Neural cell (in vitro differentiated cells): ENCODE measurements at regions not wholly inside any gene's neighbourhood (a gene's known extent, or its start where the extent isn't known, plus 50 kb on each side); places are given as distances from the start of the nearest gene placed in this dataset.

Experiments
- H2AFZ ChIP-seq: fragments of 200-600, 300-800 bp; sonication (generic), shearing (Covaris generic); 2 replicates; pipeline ENCODE4 v1.6.0; 2014; ENCODE audit warnings: low read depth, mild to moderate bottlenecking, antibody characterized with exemption, low read length, moderate library complexity
- H3F3A ChIP-seq: fragments of 200-600 bp; shearing (Covaris generic); 2 replicates; pipeline ENCODE4 v1.6.1; 2016; ENCODE audit warnings: mild to moderate bottlenecking, moderate library complexity, mixed read lengths, antibody characterized with exemption, low read length; ENCODE audit not compliant: insufficient read depth, poor library complexity, severe bottlenecking
- H3K27ac ChIP-seq: fragments of 200-600, 300-800 bp; sonication (generic), shearing (Covaris generic); 2 replicates; pipeline ENCODE4 v1.5.1; 2014; ENCODE audit warnings: mild to moderate bottlenecking, low read length, moderate library complexity
- H3K27me3 ChIP-seq: fragments of 300-800, 200-600 bp; sonication (generic), shearing (Covaris generic); 2 replicates; pipeline ENCODE4 v1.6.0; 2014; ENCODE audit warnings: mild to moderate bottlenecking, low read depth, low read length, moderate library complexity; ENCODE audit not compliant: insufficient read depth
- H3K36me3 ChIP-seq: fragments of 300-800, 200-600 bp; sonication (generic), shearing (Covaris generic); 2 replicates; pipeline ENCODE4 v1.5.1; 2014; ENCODE audit warnings: mild to moderate bottlenecking, antibody characterized with exemption, low read length, moderate library complexity; ENCODE audit not compliant: insufficient read depth
- H3K4me2 ChIP-seq: fragments of 300-800, 200-600 bp; sonication (generic), shearing (Covaris generic); 2 replicates; pipeline ENCODE4 v1.6.0; 2014; ENCODE audit warnings: mild to moderate bottlenecking, low read length
- H3K4me3 ChIP-seq: fragments of 300-800, 200-600 bp; sonication (generic), shearing (Covaris generic); 2 replicates; pipeline ENCODE4 v1.5.1; 2014; ENCODE audit warnings: mild to moderate bottlenecking, low read length, moderate library complexity
- H3K79me2 ChIP-seq: fragments of 200-600 bp; shearing (Covaris generic); replicated peaks from 2 replicates; pipeline ENCODE4 v1.6.0; 2014; ENCODE audit warnings: mild to moderate bottlenecking, low read length, moderate library complexity; ENCODE audit not compliant: insufficient read depth
- H3K9ac ChIP-seq: fragments of 300-800, 200-600 bp; sonication (generic), shearing (Covaris generic); 2 replicates; pipeline ENCODE4 v1.6.1; 2016; ENCODE audit warnings: mild to moderate bottlenecking, low read length, mixed read lengths
- H3K9me2 ChIP-seq: fragments of 200-600 bp; shearing (Covaris generic); 2 replicates; pipeline ENCODE4 v1.6.1; 2016; ENCODE audit warnings: mild to moderate bottlenecking, low read length, mixed read lengths; ENCODE audit not compliant: insufficient read depth
- H3K9me3 ChIP-seq: fragments of 200-600, 300-800 bp; sonication (generic), shearing (Covaris generic); 2 replicates; pipeline ENCODE4 v1.6.1; 2016; ENCODE audit warnings: mild to moderate bottlenecking, mixed run types, low read length, moderate library complexity, mixed read lengths
- H4K20me1 ChIP-seq: fragments of 200-600 bp; shearing (Covaris generic); 2 replicates; pipeline ENCODE4 v1.6.1; 2016; ENCODE audit warnings: mild to moderate bottlenecking, mixed run types; ENCODE audit not compliant: insufficient read depth
- EP300 ChIP-seq: fragments of 450-650 bp; conservative IDR thresholded peaks from 2 replicates; pipeline ENCODE4 v1.6.1; 2014; ENCODE audit warnings: antibody characterized with exemption, mild to moderate bottlenecking, moderate library complexity; ENCODE audit not compliant: poor library complexity, severe bottlenecking
- EZH2 ChIP-seq: fragments of 200-600, 300-800 bp; shearing (Covaris generic), sonication (generic); IDR thresholded peaks from 2 replicates; pipeline ENCODE4 v1.6.1; 2014; ENCODE audit warnings: antibody characterized with exemption, low read length, borderline replicate concordance, mild to moderate bottlenecking; ENCODE audit not compliant: insufficient read depth, poor library complexity, severe bottlenecking
- MXI1 ChIP-seq: fragments of 450-650 bp; conservative IDR thresholded peaks from 2 replicates; pipeline ENCODE4 v1.6.1; 2014; ENCODE audit warnings: antibody characterized with exemption, mild to moderate bottlenecking; ENCODE audit not compliant: poor library complexity, severe bottlenecking
- POLR2AphosphoS5 ChIP-seq: IDR thresholded peaks from 2 replicates; pipeline ENCODE4 v1.6.1; 2012
- RAD21 ChIP-seq: fragments of 450-650 bp; conservative IDR thresholded peaks from 2 replicates; pipeline ENCODE4 v1.6.1; 2014; ENCODE audit warnings: antibody characterized with exemption, mild to moderate bottlenecking, moderate library complexity
- SMC3 ChIP-seq: fragments of 450-650 bp; conservative IDR thresholded peaks from 2 replicates; pipeline ENCODE4 v1.6.1; 2014; ENCODE audit warnings: antibody characterized with exemption, mild to moderate bottlenecking, moderate library complexity; ENCODE audit not compliant: poor library complexity
- TF ChIP-seq, protein P1 (sequence below): fragments of 450-650 bp; IDR thresholded peaks from 2 replicates; pipeline ENCODE4 v1.5.1; 2014; ENCODE audit warnings: antibody characterized with exemption, mild to moderate bottlenecking, moderate library complexity; ENCODE audit not compliant: poor library complexity, severe bottlenecking

DNA sequence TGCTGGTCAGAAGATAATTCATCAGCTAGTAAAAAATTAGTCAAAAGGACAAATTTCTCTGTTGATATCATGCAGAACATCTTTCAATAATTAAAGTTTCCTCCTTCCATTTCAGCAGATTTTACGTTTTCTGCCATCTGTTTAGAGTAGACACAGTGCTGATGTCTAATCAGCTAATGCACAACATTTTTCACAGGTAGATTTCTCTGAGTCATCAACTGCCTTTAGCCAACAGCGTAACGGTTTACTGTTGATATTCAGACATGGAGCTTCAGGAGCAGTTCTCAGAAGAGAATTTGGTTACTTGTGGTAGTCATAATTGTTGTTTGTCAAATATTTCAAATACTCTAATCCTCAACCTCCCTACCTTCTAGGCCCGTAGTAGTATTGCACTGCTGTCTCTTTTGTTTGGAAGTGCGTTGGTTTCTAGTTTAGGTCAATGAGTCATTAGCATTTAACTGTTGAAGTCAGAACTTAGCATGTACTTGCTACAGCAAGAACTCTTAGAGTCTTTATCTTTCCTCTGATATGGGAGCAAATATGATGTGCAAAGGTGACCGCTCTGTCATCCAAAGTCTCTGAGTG is 86.8 kb upstream of the TFPI start:
- H3K4me2 ChIP-seq: no peak overlapping the region
- no peaks in the 10 kb centered on the region for H3K27me3 ChIP-seq
- TF ChIP-seq MXI1 (no peak), SMC3 (no peak)
- H3F3A ChIP-seq: no peaks in the 10 kb centered on the region
- H4K20me1 ChIP-seq: no peaks in the 10 kb centered on the region
- H3K27ac ChIP-seq: no peak overlapping the region
- H3K79me2 ChIP-seq: no peaks in the 10 kb centered on the region
- no peak overlapping the region for H2AFZ ChIP-seq
- no peak overlapping the region for H3K9ac ChIP-seq
- no peaks in the 10 kb centered on the region for H3K9me3 ChIP-seq
- no peak overlapping the region for H3K4me3 ChIP-seq
- no peaks in the 10 kb centered on the region for H3K36me3 ChIP-seq
- no peaks in the 10 kb centered on the region for H3K9me2 ChIP-seq

DNA sequence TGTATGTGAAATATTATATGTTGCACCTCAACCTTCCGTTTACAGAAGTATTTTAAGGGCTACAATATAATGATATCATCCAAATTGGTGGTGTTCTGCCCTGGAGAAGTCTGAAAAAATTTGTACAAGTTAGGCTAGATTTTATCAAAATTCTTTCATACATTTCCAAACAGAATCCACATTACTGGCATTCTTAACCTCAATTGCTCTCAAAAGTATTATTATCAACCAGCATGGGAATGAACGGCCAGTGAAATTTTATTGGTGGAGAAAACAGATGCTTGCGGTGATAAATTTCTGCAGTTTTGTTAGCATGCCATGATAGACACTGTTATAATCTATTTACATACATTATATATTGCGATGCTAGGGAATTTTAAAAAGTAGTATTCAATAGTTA is 88.3 kb upstream of the TFPI start:
- H3K4me2 ChIP-seq: no peak overlapping the region
- H3K9me3 ChIP-seq: no peaks in the 10 kb centered on the region
- no peaks in the 10 kb centered on the region for H3K79me2 ChIP-seq
- no peaks in the 10 kb centered on the region for H3F3A ChIP-seq
- TF ChIP-seq EP300 (no peak), SMC3 (no peak)
- TF ChIP-seq, protein P1, sequence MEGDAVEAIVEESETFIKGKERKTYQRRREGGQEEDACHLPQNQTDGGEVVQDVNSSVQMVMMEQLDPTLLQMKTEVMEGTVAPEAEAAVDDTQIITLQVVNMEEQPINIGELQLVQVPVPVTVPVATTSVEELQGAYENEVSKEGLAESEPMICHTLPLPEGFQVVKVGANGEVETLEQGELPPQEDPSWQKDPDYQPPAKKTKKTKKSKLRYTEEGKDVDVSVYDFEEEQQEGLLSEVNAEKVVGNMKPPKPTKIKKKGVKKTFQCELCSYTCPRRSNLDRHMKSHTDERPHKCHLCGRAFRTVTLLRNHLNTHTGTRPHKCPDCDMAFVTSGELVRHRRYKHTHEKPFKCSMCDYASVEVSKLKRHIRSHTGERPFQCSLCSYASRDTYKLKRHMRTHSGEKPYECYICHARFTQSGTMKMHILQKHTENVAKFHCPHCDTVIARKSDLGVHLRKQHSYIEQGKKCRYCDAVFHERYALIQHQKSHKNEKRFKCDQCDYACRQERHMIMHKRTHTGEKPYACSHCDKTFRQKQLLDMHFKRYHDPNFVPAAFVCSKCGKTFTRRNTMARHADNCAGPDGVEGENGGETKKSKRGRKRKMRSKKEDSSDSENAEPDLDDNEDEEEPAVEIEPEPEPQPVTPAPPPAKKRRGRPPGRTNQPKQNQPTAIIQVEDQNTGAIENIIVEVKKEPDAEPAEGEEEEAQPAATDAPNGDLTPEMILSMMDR: no peak
- no peak overlapping the region for H2AFZ ChIP-seq
- H3K27me3 ChIP-seq: no peaks in the 10 kb centered on the region
- H3K4me3 ChIP-seq: no peak overlapping the region
- no peak overlapping the region for H3K27ac ChIP-seq
- no peak overlapping the region for H3K9ac ChIP-seq
- no peaks in the 10 kb centered on the region for H3K9me2 ChIP-seq
- no peaks in the 10 kb centered on the region for H3K36me3 ChIP-seq
- H4K20me1 ChIP-seq: no peaks in the 10 kb centered on the region

DNA sequence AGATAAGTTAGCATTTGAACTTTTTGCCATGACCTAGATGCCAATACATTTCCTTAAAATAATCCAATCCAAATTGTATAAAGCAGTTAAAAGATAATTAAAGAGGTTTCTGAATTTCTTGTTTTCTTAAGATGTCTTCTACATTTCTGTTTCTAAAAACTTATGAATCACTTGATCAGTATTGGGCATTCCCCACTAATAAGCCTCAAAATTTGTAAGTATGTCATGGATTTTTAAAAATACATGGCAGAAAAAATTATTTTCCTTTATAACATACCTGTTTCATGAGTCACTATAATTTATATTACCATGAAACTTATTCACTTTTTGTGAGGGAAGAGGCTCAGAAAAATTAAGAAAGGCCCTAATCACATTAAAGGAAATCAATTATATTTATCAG is 90.3 kb upstream of the TFPI start:
- no peaks in the 10 kb centered on the region for H3K9me2 ChIP-seq
- no peak for TF ChIP-seq EP300
- no peak overlapping the region for H2AFZ ChIP-seq
- no peak overlapping the region for H3K27ac ChIP-seq
- no peak overlapping the region for H3K4me3 ChIP-seq
- H3K9me3 ChIP-seq: no peaks in the 10 kb centered on the region
- no peak overlapping the region for H3K9ac ChIP-seq
- no peaks in the 10 kb centered on the region for H3K36me3 ChIP-seq
- H3K79me2 ChIP-seq: no peaks in the 10 kb centered on the region
- no peaks in the 10 kb centered on the region for H3F3A ChIP-seq
- H4K20me1 ChIP-seq: no peaks in the 10 kb centered on the region
- H3K4me2 ChIP-seq: no peak overlapping the region
- no peaks in the 10 kb centered on the region for H3K27me3 ChIP-seq

DNA sequence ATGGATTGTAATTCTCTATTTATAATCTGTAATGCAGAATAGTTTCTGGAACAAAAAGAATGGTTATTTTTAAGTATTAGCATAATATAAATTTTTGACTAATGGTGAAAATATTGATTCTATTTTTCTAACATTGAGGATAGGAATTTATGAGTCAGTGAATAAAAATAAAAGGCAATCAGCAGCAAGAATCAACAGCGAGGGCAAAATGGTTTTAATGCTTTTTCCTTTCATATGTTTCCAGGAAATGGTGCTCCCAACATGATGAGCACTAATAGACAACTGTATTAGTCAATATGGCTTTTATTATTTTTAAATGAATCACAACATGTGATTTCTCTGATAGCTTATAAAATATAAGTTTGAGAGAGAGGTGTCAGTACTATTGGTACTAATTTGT is 90.7 kb upstream of the TFPI start:
- H3K4me3 ChIP-seq: no peak overlapping the region
- H3K36me3 ChIP-seq: no peaks in the 10 kb centered on the region
- H3K79me2 ChIP-seq: no peaks in the 10 kb centered on the region
- H3K27me3 ChIP-seq: no peaks in the 10 kb centered on the region
- H3K9ac ChIP-seq: no peak overlapping the region
- no peak overlapping the region for H3K27ac ChIP-seq
- H2AFZ ChIP-seq: no peak overlapping the region
- no peak for TF ChIP-seq EZH2
- no peak for TF ChIP-seq RAD21
- TF ChIP-seq MXI1: no peak
- no peak for TF ChIP-seq POLR2AphosphoS5
- no peaks in the 10 kb centered on the region for H4K20me1 ChIP-seq
- no peaks in the 10 kb centered on the region for H3K9me3 ChIP-seq
- no peaks in the 10 kb centered on the region for H3F3A ChIP-seq
- no peaks in the 10 kb centered on the region for H3K9me2 ChIP-seq
- no peak overlapping the region for H3K4me2 ChIP-seq
